ENCODE measurements at regions not wholly inside any gene's neighbourhood (a gene's known extent, or its start where the extent isn't known, plus 50 kb on each side); places are given as distances from the start of the nearest gene placed in this dataset.

DNA sequence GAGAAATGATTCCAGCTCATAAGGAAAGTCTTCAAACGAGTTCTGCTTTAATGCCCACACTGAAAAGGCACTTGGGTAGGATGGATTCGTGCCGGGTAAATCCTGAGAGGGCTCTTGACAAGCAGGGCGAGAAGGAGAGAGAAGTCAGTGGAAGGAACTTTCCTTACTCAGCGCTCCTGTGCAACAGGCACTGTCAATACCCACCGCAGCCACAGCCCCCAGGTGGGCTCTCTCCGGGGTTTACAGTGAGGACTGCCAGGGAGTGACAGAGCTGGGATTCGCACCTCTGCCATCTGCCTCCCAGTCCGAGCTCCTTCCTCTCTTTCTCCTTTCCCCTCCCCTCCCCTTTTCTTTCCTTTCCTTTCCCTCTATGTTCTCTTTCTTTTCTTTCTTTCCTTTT is 118.7 kb downstream of the BEGAIN start:
- Histone ChIP-seq H3K9ac (ENCODE audit: low read length) (no peak overlapping the region), H3K9me3 (ENCODE audit: low read length) (no peaks in the 10 kb centered on the region), H3K4me3 (ENCODE audit: low read length) (no peak overlapping the region), H3K36me3 (ENCODE audit: insufficient read depth, low read length) (no peaks in the 10 kb centered on the region), H2AFZ (ENCODE audit: low read length) (no peak overlapping the region), H4K20me1 (ENCODE audit: insufficient read depth, low read depth, low read length) (peaks cover 7% of the 10 kb centered on the region; the same call in 1 of the 2 replicates), H3K27me3 (ENCODE audit: low read length) (no peaks in the 10 kb centered on the region), H3K9me2 (replicated peaks; ENCODE audit: insufficient read depth, low read length) (no peaks in the 10 kb centered on the region), H3K27ac (ENCODE audit: low read length) (no peak overlapping the region), H3K79me2 (ENCODE audit: low read length) (no peaks in the 10 kb centered on the region), H3K4me1 (ENCODE audit: low read length) (no peaks in the 10 kb centered on the region), H3K4me2 (ENCODE audit: low read depth, low read length, poor library complexity, severe bottlenecking) (no peak overlapping the region)
- DNase-seq, result no peak

DNA sequence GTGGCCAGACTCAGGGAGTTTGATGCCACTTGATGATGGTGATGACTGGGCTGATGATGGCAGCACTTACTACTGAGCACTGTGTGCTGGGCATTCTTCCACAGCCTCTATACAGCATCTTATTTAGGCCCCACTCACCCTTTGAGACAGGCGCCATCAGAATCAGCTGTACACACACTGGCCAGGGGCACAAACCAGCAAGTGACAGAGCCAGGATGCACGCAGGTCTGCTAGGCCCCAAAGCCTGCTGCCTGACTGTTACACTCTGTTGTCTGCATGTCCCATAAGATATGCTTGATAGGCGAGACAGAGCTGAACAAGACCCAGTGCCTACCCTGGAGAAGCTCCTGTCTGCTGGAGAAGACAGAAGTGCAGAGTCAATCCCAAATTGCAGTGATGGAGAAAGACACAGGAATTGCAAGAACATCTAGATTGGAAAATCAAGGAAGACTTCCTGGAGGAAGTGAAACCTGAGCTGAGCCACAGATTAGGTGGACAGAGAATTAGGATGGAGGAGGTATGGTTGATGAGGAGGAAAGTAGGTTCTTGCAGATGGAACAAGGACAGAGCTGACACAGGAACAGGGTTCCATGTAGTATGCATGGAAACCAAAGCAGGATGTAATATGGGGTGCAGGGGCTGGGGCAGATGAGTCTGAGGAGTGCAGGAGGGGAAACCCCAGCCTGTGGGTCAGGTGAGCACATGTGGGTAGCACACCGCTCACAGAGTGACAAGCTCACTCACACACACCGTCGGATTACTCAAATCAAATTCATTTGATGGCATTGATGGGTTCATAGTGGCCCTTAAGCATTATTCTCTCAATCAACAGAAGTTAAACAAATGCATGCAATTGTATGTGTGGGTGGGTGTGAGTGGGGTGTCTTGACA is 117.3 kb downstream of the BEGAIN start:
- Histone ChIP-seq H3K79me2 (ENCODE audit: low read length) (no peaks in the 10 kb centered on the region), H4K20me1 (ENCODE audit: insufficient read depth, low read depth, low read length) (peaks cover 5% of the 10 kb centered on the region; the same call in 1 of the 2 replicates)

GRCh38 chr14:100470523-100470897 is 116.7 kb downstream of the BEGAIN start:
- no peaks in the 10 kb centered on the region for H3K36me3 ChIP-seq (ENCODE audit: insufficient read depth, low read length)
- no peak overlapping the region for H2AFZ ChIP-seq (ENCODE audit: low read length)
- no peak overlapping the region for H3K27ac ChIP-seq (ENCODE audit: low read length)
- no peaks in the 10 kb centered on the region for H3K27me3 ChIP-seq (ENCODE audit: low read length)
- no peak overlapping the region for H3K4me3 ChIP-seq (ENCODE audit: low read length)
- no peak overlapping the region for H3K9ac ChIP-seq (ENCODE audit: low read length)
- no peaks in the 10 kb centered on the region for H3K9me3 ChIP-seq (ENCODE audit: low read length)
- H3K79me2 ChIP-seq (ENCODE audit: low read length), result no peaks in the 10 kb centered on the region
- no peaks in the 10 kb centered on the region for H3K9me2 ChIP-seq (replicated peaks; ENCODE audit: insufficient read depth, low read length)
- H4K20me1 ChIP-seq (ENCODE audit: insufficient read depth, low read depth, low read length), result peaks cover 10% of the 10 kb centered on the region; the same call in 1 of the 2 replicates
- H3K4me2 ChIP-seq (ENCODE audit: low read depth, low read length, poor library complexity, severe bottlenecking), result no peak overlapping the region
- H3K4me1 ChIP-seq (ENCODE audit: low read length), result no peaks in the 10 kb centered on the region
- DNase-seq, result peak; percentile 48

More for the DNA sequence above, 117.3 kb downstream of the BEGAIN start:
- no peak overlapping the region for H3K4me2 ChIP-seq (ENCODE audit: low read depth, low read length, poor library complexity, severe bottlenecking)
- no peak overlapping the region for H3K9ac ChIP-seq (ENCODE audit: low read length)
- no peaks in the 10 kb centered on the region for H3K9me3 ChIP-seq (ENCODE audit: low read length)
- H2AFZ ChIP-seq (ENCODE audit: low read length), result no peak overlapping the region
- no peaks in the 10 kb centered on the region for H3K27me3 ChIP-seq (ENCODE audit: low read length)
- no peak overlapping the region for H3K27ac ChIP-seq (ENCODE audit: low read length)
- no peaks in the 10 kb centered on the region for H3K9me2 ChIP-seq (replicated peaks; ENCODE audit: insufficient read depth, low read length)
- H3K4me3 ChIP-seq (ENCODE audit: low read length), result no peak overlapping the region
- H3K4me1 ChIP-seq (ENCODE audit: low read length), result no peaks in the 10 kb centered on the region
- DNase-seq, result no peak
- H3K36me3 ChIP-seq (ENCODE audit: insufficient read depth, low read length), result no peaks in the 10 kb centered on the region

DNA sequence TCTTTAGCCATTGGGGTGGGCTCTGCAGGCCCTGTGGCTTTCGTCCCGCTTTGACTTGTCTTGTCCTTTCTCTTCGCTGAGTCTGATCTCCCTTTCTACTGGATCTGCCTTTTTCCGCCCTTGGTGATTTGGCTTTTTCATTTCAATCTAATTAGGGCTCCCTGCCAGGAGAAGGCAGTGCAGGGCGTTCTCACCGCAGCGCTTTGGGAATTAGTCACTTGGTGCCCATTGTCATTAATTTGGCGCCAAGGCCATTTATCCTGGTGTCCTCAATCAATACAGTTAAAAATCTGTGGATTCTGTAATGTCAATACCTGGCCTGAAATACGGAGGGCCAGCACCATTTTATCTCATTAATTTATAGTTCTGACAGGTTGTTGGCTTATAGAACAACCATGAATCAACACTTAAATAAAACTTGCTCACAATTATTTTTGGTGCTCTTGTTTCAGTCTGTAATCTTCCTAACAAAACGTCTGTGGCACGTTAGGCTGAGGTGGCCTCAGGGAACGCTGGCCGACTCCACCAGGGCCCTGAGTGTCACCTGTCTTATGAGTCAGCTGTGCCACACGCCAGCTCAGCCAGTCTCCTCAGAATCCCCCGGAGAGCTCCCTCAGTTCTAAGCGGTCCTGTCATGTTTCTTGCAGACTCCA is 115.7 kb downstream of the BEGAIN start:
- peaks cover 10% of the 10 kb centered on the region; the same call in 1 of the 2 replicates for H4K20me1 ChIP-seq (ENCODE audit: insufficient read depth, low read depth, low read length)
- no peak overlapping the region for H3K9ac ChIP-seq (ENCODE audit: low read length)
- no peaks in the 10 kb centered on the region for H3K36me3 ChIP-seq (ENCODE audit: insufficient read depth, low read length)

DNA sequence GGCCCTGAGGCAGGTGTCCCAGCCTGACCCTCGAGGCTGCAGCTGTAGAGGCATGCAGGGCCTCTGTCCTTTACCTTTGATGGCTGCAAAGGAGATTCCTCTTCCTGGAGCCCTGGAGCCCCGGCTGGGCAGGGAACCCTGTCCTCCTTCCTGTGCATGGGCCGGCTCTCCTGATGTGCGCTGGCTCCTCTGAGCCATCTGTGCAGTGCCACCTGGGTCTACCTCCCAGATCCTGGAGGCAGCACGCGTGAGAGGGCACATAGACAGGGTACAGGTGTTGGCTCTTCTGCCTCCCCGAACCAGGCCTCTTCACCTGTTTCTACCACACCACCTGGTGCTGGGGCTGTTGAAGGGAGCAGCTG is 115.1 kb downstream of the BEGAIN start:
- H3K27me3 ChIP-seq (ENCODE audit: low read length), result no peaks in the 10 kb centered on the region
- H3K79me2 ChIP-seq (ENCODE audit: low read length), result no peaks in the 10 kb centered on the region
- H2AFZ ChIP-seq (ENCODE audit: low read length), result no peak overlapping the region
- no peaks in the 10 kb centered on the region for H3K36me3 ChIP-seq (ENCODE audit: insufficient read depth, low read length)
- no peak overlapping the region for H3K4me2 ChIP-seq (ENCODE audit: low read depth, low read length, poor library complexity, severe bottlenecking)
- H3K9me3 ChIP-seq (ENCODE audit: low read length), result no peaks in the 10 kb centered on the region
- peaks cover 13% of the 10 kb centered on the region; the same call in 1 of the 2 replicates for H4K20me1 ChIP-seq (ENCODE audit: insufficient read depth, low read depth, low read length)
- H3K9ac ChIP-seq (ENCODE audit: low read length), result no peak overlapping the region
- no peak overlapping the region for H3K4me3 ChIP-seq (ENCODE audit: low read length)
- DNase-seq, result no peak
- no peaks in the 10 kb centered on the region for H3K4me1 ChIP-seq (ENCODE audit: low read length)
- no peaks in the 10 kb centered on the region for H3K9me2 ChIP-seq (replicated peaks; ENCODE audit: insufficient read depth, low read length)
- no peak overlapping the region for H3K27ac ChIP-seq (ENCODE audit: low read length)

More for the DNA sequence above, 115.7 kb downstream of the BEGAIN start:
- Histone ChIP-seq H3K27me3 (ENCODE audit: low read length) (no peaks in the 10 kb centered on the region), H3K79me2 (ENCODE audit: low read length) (no peaks in the 10 kb centered on the region), H3K4me3 (ENCODE audit: low read length) (no peak overlapping the region), H3K4me1 (ENCODE audit: low read length) (no peaks in the 10 kb centered on the region), H3K9me3 (ENCODE audit: low read length) (no peaks in the 10 kb centered on the region), H3K9me2 (replicated peaks; ENCODE audit: insufficient read depth, low read length) (no peaks in the 10 kb centered on the region), H3K4me2 (ENCODE audit: low read depth, low read length, poor library complexity, severe bottlenecking) (no peak overlapping the region), H2AFZ (ENCODE audit: low read length) (no peak overlapping the region), H3K27ac (ENCODE audit: low read length) (no peak overlapping the region)
- DNase-seq, result no peak

GRCh38 chr14:100472491-100472890 is 114.7 kb downstream of the BEGAIN start:
- no peaks in the 10 kb centered on the region for H3K36me3 ChIP-seq (ENCODE audit: insufficient read depth, low read length)
- no peak for DNase-seq
- H3K27ac ChIP-seq (ENCODE audit: low read length), result no peak overlapping the region
- no peaks in the 10 kb centered on the region for H3K9me2 ChIP-seq (replicated peaks; ENCODE audit: insufficient read depth, low read length)
- H3K9me3 ChIP-seq (ENCODE audit: low read length), result no peaks in the 10 kb centered on the region
- no peak overlapping the region for H3K4me2 ChIP-seq (ENCODE audit: low read depth, low read length, poor library complexity, severe bottlenecking)
- no peaks in the 10 kb centered on the region for H3K27me3 ChIP-seq (ENCODE audit: low read length)
- H2AFZ ChIP-seq (ENCODE audit: low read length), result no peak overlapping the region
- no peaks in the 10 kb centered on the region for H3K79me2 ChIP-seq (ENCODE audit: low read length)
- H3K4me1 ChIP-seq (ENCODE audit: low read length), result no peaks in the 10 kb centered on the region
- peaks cover 13% of the 10 kb centered on the region; the same call in 1 of the 2 replicates for H4K20me1 ChIP-seq (ENCODE audit: insufficient read depth, low read depth, low read length)
- no peak overlapping the region for H3K9ac ChIP-seq (ENCODE audit: low read length)
- no peak overlapping the region for H3K4me3 ChIP-seq (ENCODE audit: low read length)

- Histone ChIP-seq H3K9ac (ENCODE audit: low read length) (no peak overlapping the region), H3K27ac (ENCODE audit: low read length) (no peak overlapping the region), H2AFZ (ENCODE audit: low read length) (no peak overlapping the region), H3K9me2 (replicated peaks; ENCODE audit: insufficient read depth, low read length) (no peaks in the 10 kb centered on the region), H3K9me3 (ENCODE audit: low read length) (no peaks in the 10 kb centered on the region), H3K79me2 (ENCODE audit: low read length) (no peaks in the 10 kb centered on the region), H3K4me1 (ENCODE audit: low read length) (no peaks in the 10 kb centered on the region), H3K27me3 (ENCODE audit: low read length) (no peaks in the 10 kb centered on the region), H3K4me2 (ENCODE audit: low read depth, low read length, poor library complexity, severe bottlenecking) (no peak overlapping the region), H3K36me3 (ENCODE audit: insufficient read depth, low read length) (no peaks in the 10 kb centered on the region), H4K20me1 (ENCODE audit: insufficient read depth, low read depth, low read length) (peaks cover 13% of the 10 kb centered on the region; the same call in 1 of the 2 replicates), H3K4me3 (ENCODE audit: low read length) (no peak overlapping the region)
- no peak for DNase-seq
These were observed 114.0 kb downstream of the BEGAIN start for GRCh38 chr14:100473249-100473648.

GRCh38 chr14:100474196-100474595 is 113.0 kb downstream of the BEGAIN start:
- no peak for DNase-seq
- Histone ChIP-seq H3K4me2 (ENCODE audit: low read depth, low read length, poor library complexity, severe bottlenecking) (no peak overlapping the region), H4K20me1 (ENCODE audit: insufficient read depth, low read depth, low read length) (peaks cover 13% of the 10 kb centered on the region; the same call in 1 of the 2 replicates), H3K36me3 (ENCODE audit: insufficient read depth, low read length) (no peaks in the 10 kb centered on the region), H3K9me3 (ENCODE audit: low read length) (no peaks in the 10 kb centered on the region), H3K4me1 (ENCODE audit: low read length) (no peaks in the 10 kb centered on the region), H3K9me2 (replicated peaks; ENCODE audit: insufficient read depth, low read length) (no peaks in the 10 kb centered on the region), H3K4me3 (ENCODE audit: low read length) (no peak overlapping the region), H3K27ac (ENCODE audit: low read length) (no peak overlapping the region), H2AFZ (ENCODE audit: low read length) (no peak overlapping the region), H3K79me2 (ENCODE audit: low read length) (no peaks in the 10 kb centered on the region), H3K9ac (ENCODE audit: low read length) (no peak overlapping the region), H3K27me3 (ENCODE audit: low read length) (no peaks in the 10 kb centered on the region)
